GM19455 (cell line): ENCODE measurements at regions not wholly inside any gene's neighbourhood (a gene's known extent, or its start where the extent isn't known, plus 50 kb on each side); places are given as distances from the start of the nearest gene placed in this dataset.

Experiments
- ATAC-seq: cut with Tn5 transposase; IDR thresholded peaks from one replicate; pipeline ENCODE4 v1.9.1; 2021; ENCODE audit not compliant: unreplicated experiment

GRCh38 chr4:20504146-20504545 is 196.1 kb upstream of the PACRGL start:
- ATAC-seq, result no peak

- ATAC-seq, result no peak
Observed at GRCh38 chr4:20505927-20506326, 194.3 kb upstream of the PACRGL start.

- no peak for ATAC-seq
Observed at GRCh38 chr4:20506827-20507226, 193.4 kb upstream of the PACRGL start.

- no peak for ATAC-seq
Observed at GRCh38 chr4:20509315-20509714, 190.9 kb upstream of the PACRGL start.

GRCh38 chr4:20512033-20512792 is 188.0 kb upstream of the PACRGL start:
- ATAC-seq, result no peak

- no peak for ATAC-seq
Observed at GRCh38 chr4:20512985-20513384, 187.3 kb upstream of the PACRGL start.

- no peak for ATAC-seq
Observed at GRCh38 chr4:20520901-20521300, 179.4 kb upstream of the PACRGL start.

- ATAC-seq, result no peak
Observed at GRCh38 chr4:20528508-20528907, 171.8 kb upstream of the PACRGL start.

- ATAC-seq, result no peak
Observed at GRCh38 chr4:20529691-20530090, 170.6 kb upstream of the PACRGL start.

- ATAC-seq, result no peak
Observed at GRCh38 chr4:20532116-20532790, 168.0 kb upstream of the PACRGL start.

GRCh38 chr4:20532871-20533870 is 167.1 kb upstream of the PACRGL start:
- ATAC-seq, result no peak

- ATAC-seq, result no peak
Observed at GRCh38 chr4:20538905-20539304, 161.4 kb upstream of the PACRGL start.

- no peak for ATAC-seq
Observed at GRCh38 chr4:20543131-20543530, 157.1 kb upstream of the PACRGL start.

- no peak for ATAC-seq
Observed at GRCh38 chr4:20544645-20545044, 155.6 kb upstream of the PACRGL start.

GRCh38 chr4:20552004-20552403 is 148.3 kb upstream of the PACRGL start:
- no peak for ATAC-seq

- no peak for ATAC-seq
Observed at GRCh38 chr4:20554134-20554533, 146.1 kb upstream of the PACRGL start.

GRCh38 chr4:20565075-20565721 is 135.1 kb upstream of the PACRGL start:
- no peak for ATAC-seq

- no peak for ATAC-seq
Observed at GRCh38 chr4:20570981-20571715, 129.1 kb upstream of the PACRGL start.

GRCh38 chr4:20572976-20573375 is 127.3 kb upstream of the PACRGL start:
- ATAC-seq, result no peak

- ATAC-seq, result no peak
Observed at GRCh38 chr4:20574986-20575385, 125.3 kb upstream of the PACRGL start.
